SU-DHL-6 (cell line): ENCODE measurements at regions not wholly inside any gene's neighbourhood (a gene's known extent, or its start where the extent isn't known, plus 50 kb on each side); places are given as distances from the start of the nearest gene placed in this dataset.

ENCODE experiments used
- CTCF ChIP-seq: fragments of 200-600 bp; sonication (generic); IDR thresholded peaks from one replicate; pipeline ENCODE4 v1.5.1; 2017; ENCODE audit warnings: antibody characterized with exemption, mild to moderate bottlenecking, low read length, moderate library complexity; ENCODE audit not compliant: insufficient read depth, poor library complexity, severe bottlenecking
- EZH2phosphoT487 ChIP-seq: fragments of 200-600 bp; sonication (generic), shearing (Covaris generic); conservative IDR thresholded peaks from 2 replicates; pipeline ENCODE4 v1.6.1; 2018; ENCODE audit warnings: mild to moderate bottlenecking, antibody characterized with exemption, low read length, moderate library complexity, mixed read lengths

DNA sequence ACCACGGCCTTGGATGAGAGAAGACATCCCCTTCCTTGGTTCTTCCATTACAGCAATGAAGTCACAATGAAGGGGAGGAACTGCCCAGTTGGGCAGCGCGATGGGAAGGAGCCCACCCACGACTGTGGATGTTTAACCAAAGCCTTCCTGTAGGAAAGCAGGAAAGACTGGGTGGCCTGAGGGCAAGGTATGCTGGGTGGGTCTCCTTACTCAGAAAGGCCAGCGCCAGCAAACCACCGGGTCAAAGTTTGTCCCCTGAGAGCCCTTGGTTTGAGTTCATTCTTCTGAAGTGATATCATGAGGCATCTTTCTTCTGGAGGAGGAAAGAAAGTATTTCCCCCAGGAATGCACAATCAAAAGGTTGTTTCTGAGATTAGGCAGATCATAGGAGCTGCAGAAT lies 105.2 kb downstream of the C16orf95 start:
- TF ChIP-seq CTCF: no peak
- no peak for TF ChIP-seq EZH2phosphoT487
